ENCODE measurements at regions not wholly inside any gene's neighbourhood (a gene's known extent, or its start where the extent isn't known, plus 50 kb on each side); places are given as distances from the start of the nearest gene placed in this dataset.

DNA sequence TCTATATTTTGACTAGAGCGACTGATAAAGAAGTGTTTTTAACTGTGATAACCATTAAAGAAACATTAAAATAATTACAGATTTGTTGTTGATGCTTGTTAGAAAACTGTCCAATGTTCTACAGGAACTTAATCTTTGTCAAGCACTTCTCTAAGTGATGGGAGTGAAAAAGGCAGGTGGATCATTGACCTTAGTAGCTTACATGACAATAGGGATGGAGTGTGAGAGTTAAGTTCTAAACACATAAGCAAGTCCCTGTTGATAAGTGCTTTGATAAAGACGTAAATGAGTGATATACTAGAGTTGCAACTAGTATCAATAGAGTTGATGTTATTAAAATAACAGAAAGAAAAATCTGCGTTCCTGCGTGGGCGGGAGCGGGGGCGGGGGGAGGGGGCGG lies 931.5 kb upstream of the EPHA7 start:
- Histone ChIP-seq H3K27ac (no peak overlapping the region), H3K4me3 (no peak overlapping the region), H3K36me3 (no peaks in the 10 kb centered on the region), H3K9me3 (no peaks in the 10 kb centered on the region), H3K27me3 (no peaks in the 10 kb centered on the region), H3K4me1 (no peaks in the 10 kb centered on the region)
- DNase-seq = no peak
- TF ChIP-seq, protein P1, sequence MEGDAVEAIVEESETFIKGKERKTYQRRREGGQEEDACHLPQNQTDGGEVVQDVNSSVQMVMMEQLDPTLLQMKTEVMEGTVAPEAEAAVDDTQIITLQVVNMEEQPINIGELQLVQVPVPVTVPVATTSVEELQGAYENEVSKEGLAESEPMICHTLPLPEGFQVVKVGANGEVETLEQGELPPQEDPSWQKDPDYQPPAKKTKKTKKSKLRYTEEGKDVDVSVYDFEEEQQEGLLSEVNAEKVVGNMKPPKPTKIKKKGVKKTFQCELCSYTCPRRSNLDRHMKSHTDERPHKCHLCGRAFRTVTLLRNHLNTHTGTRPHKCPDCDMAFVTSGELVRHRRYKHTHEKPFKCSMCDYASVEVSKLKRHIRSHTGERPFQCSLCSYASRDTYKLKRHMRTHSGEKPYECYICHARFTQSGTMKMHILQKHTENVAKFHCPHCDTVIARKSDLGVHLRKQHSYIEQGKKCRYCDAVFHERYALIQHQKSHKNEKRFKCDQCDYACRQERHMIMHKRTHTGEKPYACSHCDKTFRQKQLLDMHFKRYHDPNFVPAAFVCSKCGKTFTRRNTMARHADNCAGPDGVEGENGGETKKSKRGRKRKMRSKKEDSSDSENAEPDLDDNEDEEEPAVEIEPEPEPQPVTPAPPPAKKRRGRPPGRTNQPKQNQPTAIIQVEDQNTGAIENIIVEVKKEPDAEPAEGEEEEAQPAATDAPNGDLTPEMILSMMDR (IDR thresholded peaks at IDR 0.05) = no peak
- no peak for TF ChIP-seq POLR2A (IDR thresholded peaks at IDR 0.05)

DNA sequence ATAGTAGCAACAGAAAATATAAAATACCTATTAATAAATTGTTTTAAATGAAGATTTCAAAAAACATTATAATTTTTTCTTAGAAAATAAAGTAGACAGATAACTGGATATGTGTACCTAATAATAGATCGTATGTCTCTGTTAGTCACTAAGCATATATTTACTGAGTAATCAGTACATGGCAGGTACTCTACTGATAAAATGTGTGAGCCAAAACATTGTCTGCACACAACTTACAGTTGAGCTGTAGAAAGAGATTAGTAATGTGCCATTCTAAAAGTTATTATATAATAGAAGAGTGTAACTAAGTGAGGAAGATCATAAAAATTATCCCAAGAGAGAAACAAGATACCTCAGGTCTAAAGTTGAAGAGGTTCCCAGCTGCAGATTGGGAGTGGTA lies 929.9 kb upstream of the EPHA7 start:
- TF ChIP-seq, protein P1 (IDR thresholded peaks at IDR 0.05) = no peak
- no peak for TF ChIP-seq POLR2A (IDR thresholded peaks at IDR 0.05)

DNA sequence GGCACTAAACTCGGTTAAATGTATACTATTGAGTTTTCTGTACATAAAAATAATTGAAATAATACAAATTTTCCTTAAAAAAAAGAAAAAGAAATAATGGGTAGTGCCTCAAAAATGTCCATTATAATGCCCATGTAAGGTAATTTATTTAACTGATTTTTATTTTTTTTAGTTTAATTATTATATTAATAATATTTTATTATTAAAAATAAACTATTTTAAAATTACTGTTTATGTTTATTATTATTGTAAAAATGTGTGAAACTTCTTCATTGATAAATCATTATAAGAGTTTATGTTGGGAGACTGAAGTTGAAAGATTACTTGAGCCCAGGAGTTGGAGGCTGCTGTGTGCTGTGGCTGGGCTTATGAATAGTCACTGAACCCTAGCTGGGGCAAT lies 925.5 kb upstream of the EPHA7 start:
- H3K27me3 ChIP-seq = no peaks in the 10 kb centered on the region
- no peak for DNase-seq
- H3K4me1 ChIP-seq = no peaks in the 10 kb centered on the region
- no peaks in the 10 kb centered on the region for H3K36me3 ChIP-seq
- TF ChIP-seq POLR2A (IDR thresholded peaks at IDR 0.05) = no peak
- TF ChIP-seq, protein P1 (IDR thresholded peaks at IDR 0.05) = no peak
- no peak overlapping the region for H3K4me3 ChIP-seq
- H3K27ac ChIP-seq = no peak overlapping the region
- H3K9me3 ChIP-seq = no peaks in the 10 kb centered on the region

More for the DNA sequence above, 929.9 kb upstream of the EPHA7 start:
- DNase-seq = no peak
- no peaks in the 10 kb centered on the region for H3K27me3 ChIP-seq
- no peak overlapping the region for H3K4me3 ChIP-seq
- no peaks in the 10 kb centered on the region for H3K4me1 ChIP-seq
- H3K9me3 ChIP-seq = no peaks in the 10 kb centered on the region
- no peaks in the 10 kb centered on the region for H3K36me3 ChIP-seq
- H3K27ac ChIP-seq = no peak overlapping the region

DNA sequence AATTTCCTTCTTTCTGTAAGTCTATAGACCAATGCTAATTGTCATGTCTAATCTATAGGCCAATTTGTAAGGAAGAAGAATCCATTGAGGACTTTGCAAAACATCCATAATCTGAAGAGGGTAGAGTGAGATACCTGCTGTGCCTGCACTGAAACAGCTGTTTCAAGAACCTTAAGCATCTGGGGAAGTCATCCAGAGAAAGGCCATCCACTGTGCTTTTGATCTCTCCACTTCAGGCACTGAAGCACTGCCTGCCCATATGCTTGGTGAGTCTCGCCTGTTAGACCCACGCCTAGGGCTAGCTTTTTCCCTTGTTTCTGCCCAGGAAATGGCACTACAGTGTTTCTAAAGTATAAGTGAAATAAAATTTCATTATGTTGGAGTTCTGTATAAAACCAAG lies 921.8 kb upstream of the EPHA7 start:
- no peak overlapping the region for H3K27ac ChIP-seq
- H3K4me1 ChIP-seq = no peaks in the 10 kb centered on the region
- TF ChIP-seq POLR2A (IDR thresholded peaks at IDR 0.05) = no peak
- TF ChIP-seq, protein P1 (IDR thresholded peaks at IDR 0.05) = no peak
- DNase-seq = no peak
- no peak overlapping the region for H3K4me3 ChIP-seq
- no peaks in the 10 kb centered on the region for H3K9me3 ChIP-seq
- no peaks in the 10 kb centered on the region for H3K27me3 ChIP-seq
- no peaks in the 10 kb centered on the region for H3K36me3 ChIP-seq

DNA sequence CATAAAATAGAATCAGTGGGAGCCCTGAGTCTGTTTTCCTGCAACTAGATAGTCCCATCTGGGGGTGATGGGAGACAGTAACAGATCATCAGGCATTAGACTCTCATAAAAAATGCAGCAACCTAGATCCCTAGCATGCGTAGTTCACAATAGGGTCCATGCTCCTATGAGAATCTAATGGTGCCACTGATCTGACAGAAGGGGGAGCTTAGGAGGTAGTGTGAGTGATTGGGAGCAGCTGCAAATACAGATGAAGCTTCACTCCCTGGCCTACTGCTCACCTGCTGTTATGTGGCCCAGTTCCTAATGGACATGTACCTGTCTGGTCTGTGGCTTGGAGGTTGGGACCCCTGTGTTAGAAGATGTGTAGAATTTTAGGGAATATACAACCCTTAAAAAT lies 904.5 kb upstream of the EPHA7 start:
- H3K9me3 ChIP-seq = no peaks in the 10 kb centered on the region
- H3K27ac ChIP-seq = no peak overlapping the region
- no peaks in the 10 kb centered on the region for H3K36me3 ChIP-seq
- no peak overlapping the region for H3K4me3 ChIP-seq
- no peaks in the 10 kb centered on the region for H3K27me3 ChIP-seq
- TF ChIP-seq POLR2A (IDR thresholded peaks at IDR 0.05) = no peak
- TF ChIP-seq, protein P1 (IDR thresholded peaks at IDR 0.05) = peak in 1 of 6 experiments; percentile 9
- no peaks in the 10 kb centered on the region for H3K4me1 ChIP-seq
- no peak for DNase-seq
